H1 (cell line): ENCODE measurements at regions not wholly inside any gene's neighbourhood (a gene's known extent, or its start where the extent isn't known, plus 50 kb on each side); places are given as distances from the start of the nearest gene placed in this dataset.

ENCODE experiments used
- BCL11A ChIP-seq, 2 experiments: IDR thresholded peaks; one replicate each; pipeline ENCODE4 v1.6.1; 2011; ENCODE audit warnings: low read depth in 2 of 2, low read length in 2 of 2, mild to moderate bottlenecking in 2 of 2
- CBX8 ChIP-seq: fragments of 300-800, 300-1000 bp; sonication (generic); IDR thresholded peaks from 2 replicates; pipeline ENCODE4 v1.7.1; 2016; ENCODE audit warnings: low read depth, low read length, borderline replicate concordance
- HDAC6 ChIP-seq: IDR thresholded peaks from one replicate; pipeline ENCODE4 v1.7.1; 2012; ENCODE audit warnings: low read depth, mild to moderate bottlenecking, inconsistent platforms, low read length, moderate library complexity
- TAF1 ChIP-seq: IDR thresholded peaks from 2 replicates; pipeline ENCODE4 v1.6.1; 2011; ENCODE audit warnings: mild to moderate bottlenecking, low read depth, low read length
- TF ChIP-seq, protein P1 (sequence below): fragments of 300-600 bp; sonication (generic); IDR thresholded peaks from 2 replicates; pipeline ENCODE4 v1.7.1; 2012; ENCODE audit warnings: low read length, moderate library complexity, mild to moderate bottlenecking, inconsistent platforms; ENCODE audit not compliant: insufficient replicate concordance

DNA sequence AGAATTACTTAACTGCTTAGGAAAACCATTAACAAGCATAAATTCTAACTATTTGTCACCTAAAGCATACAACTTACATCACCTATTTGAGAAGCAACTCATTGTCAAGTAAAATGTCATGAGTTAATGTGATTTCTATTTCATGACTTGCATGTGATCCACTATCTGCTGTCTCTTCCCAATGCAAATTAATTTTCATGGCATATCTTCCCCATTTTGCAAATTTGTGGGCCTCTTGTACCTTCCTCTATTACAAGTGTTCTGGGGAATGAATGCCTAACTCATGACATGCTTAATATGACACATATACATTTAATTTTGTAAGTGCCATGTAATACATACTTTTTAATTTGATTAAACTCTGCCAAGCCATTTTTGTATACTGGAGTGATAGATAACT, 81.1 kb upstream of the EDNRB start (continued):
- TF ChIP-seq, protein P1, sequence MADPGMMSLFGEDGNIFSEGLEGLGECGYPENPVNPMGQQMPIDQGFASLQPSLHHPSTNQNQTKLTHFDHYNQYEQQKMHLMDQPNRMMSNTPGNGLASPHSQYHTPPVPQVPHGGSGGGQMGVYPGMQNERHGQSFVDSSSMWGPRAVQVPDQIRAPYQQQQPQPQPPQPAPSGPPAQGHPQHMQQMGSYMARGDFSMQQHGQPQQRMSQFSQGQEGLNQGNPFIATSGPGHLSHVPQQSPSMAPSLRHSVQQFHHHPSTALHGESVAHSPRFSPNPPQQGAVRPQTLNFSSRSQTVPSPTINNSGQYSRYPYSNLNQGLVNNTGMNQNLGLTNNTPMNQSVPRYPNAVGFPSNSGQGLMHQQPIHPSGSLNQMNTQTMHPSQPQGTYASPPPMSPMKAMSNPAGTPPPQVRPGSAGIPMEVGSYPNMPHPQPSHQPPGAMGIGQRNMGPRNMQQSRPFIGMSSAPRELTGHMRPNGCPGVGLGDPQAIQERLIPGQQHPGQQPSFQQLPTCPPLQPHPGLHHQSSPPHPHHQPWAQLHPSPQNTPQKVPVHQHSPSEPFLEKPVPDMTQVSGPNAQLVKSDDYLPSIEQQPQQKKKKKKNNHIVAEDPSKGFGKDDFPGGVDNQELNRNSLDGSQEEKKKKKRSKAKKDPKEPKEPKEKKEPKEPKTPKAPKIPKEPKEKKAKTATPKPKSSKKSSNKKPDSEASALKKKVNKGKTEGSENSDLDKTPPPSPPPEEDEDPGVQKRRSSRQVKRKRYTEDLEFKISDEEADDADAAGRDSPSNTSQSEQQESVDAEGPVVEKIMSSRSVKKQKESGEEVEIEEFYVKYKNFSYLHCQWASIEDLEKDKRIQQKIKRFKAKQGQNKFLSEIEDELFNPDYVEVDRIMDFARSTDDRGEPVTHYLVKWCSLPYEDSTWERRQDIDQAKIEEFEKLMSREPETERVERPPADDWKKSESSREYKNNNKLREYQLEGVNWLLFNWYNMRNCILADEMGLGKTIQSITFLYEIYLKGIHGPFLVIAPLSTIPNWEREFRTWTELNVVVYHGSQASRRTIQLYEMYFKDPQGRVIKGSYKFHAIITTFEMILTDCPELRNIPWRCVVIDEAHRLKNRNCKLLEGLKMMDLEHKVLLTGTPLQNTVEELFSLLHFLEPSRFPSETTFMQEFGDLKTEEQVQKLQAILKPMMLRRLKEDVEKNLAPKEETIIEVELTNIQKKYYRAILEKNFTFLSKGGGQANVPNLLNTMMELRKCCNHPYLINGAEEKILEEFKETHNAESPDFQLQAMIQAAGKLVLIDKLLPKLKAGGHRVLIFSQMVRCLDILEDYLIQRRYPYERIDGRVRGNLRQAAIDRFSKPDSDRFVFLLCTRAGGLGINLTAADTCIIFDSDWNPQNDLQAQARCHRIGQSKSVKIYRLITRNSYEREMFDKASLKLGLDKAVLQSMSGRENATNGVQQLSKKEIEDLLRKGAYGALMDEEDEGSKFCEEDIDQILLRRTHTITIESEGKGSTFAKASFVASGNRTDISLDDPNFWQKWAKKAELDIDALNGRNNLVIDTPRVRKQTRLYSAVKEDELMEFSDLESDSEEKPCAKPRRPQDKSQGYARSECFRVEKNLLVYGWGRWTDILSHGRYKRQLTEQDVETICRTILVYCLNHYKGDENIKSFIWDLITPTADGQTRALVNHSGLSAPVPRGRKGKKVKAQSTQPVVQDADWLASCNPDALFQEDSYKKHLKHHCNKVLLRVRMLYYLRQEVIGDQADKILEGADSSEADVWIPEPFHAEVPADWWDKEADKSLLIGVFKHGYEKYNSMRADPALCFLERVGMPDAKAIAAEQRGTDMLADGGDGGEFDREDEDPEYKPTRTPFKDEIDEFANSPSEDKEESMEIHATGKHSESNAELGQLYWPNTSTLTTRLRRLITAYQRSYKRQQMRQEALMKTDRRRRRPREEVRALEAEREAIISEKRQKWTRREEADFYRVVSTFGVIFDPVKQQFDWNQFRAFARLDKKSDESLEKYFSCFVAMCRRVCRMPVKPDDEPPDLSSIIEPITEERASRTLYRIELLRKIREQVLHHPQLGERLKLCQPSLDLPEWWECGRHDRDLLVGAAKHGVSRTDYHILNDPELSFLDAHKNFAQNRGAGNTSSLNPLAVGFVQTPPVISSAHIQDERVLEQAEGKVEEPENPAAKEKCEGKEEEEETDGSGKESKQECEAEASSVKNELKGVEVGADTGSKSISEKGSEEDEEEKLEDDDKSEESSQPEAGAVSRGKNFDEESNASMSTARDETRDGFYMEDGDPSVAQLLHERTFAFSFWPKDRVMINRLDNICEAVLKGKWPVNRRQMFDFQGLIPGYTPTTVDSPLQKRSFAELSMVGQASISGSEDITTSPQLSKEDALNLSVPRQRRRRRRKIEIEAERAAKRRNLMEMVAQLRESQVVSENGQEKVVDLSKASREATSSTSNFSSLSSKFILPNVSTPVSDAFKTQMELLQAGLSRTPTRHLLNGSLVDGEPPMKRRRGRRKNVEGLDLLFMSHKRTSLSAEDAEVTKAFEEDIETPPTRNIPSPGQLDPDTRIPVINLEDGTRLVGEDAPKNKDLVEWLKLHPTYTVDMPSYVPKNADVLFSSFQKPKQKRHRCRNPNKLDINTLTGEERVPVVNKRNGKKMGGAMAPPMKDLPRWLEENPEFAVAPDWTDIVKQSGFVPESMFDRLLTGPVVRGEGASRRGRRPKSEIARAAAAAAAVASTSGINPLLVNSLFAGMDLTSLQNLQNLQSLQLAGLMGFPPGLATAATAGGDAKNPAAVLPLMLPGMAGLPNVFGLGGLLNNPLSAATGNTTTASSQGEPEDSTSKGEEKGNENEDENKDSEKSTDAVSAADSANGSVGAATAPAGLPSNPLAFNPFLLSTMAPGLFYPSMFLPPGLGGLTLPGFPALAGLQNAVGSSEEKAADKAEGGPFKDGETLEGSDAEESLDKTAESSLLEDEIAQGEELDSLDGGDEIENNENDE, result no peak
- TF ChIP-seq BCL11A (IDR thresholded peaks at IDR 0.05; ENCODE audit: low read depth in 2 of 2, low read length in 2 of 2), result no peak
- no peak for TF ChIP-seq HDAC6
- TF ChIP-seq CBX8, result no peak
- TF ChIP-seq TAF1, result no peak
- TF ChIP-seq, all 59 proteins: peak for 0
